HCT116 (cell line): ENCODE measurements at regions not wholly inside any gene's neighbourhood (a gene's known extent, or its start where the extent isn't known, plus 50 kb on each side); places are given as distances from the start of the nearest gene placed in this dataset.

ENCODE experiments used
- ATAC-seq: fragments of 200-7000 bp; cut with Tn5 transposase; 2 replicates; pipeline ENCODE4 v1.9.1; 2020; ENCODE audit warnings: mild to moderate bottlenecking, moderate library complexity
- BruUV-seq: library from RNA; stranded (reverse); fragments of 400-500 nt; replicated peaks from 2 replicates; lab custom pipeline; 2021; lab: Mats Ljungman, UMichigan
- CTCF ChIA-PET: fragments of 300-600 bp; sonication (Branson Sonifier 250); formaldehyde crosslinking; loops from one replicate; lab custom pipeline; 2021; ENCODE audit warnings: antibody characterized with exemption; lab: Charles Lee
- POLR2A ChIA-PET: fragments of 300-600, 350-600 bp; sonication (Branson Sonifier 250); formaldehyde crosslinking; loops from one replicate; lab custom pipeline; 2021; ENCODE audit warnings: antibody characterized with exemption; lab: Charles Lee
- RAD21 ChIA-PET, 2 experiments: fragments of 300-600 bp; sonication (Branson Sonifier 250); formaldehyde crosslinking; loops; one replicate each; lab custom pipeline; 2023; ENCODE audit warnings: low total read pairs in 2 of 2; ENCODE audit not compliant: uncharacterized antibody in 2 of 2, unreplicated experiment in 2 of 2, low non-redundant PET in 1 of 2; lab: Charles Lee
- DNase-seq: peaks from one replicate; pipeline ENCODE4 v3.0.0-alpha.2; 2010; ENCODE audit warnings: low read depth, low spot score
- H2AFZ ChIP-seq: fragments of 200-600 bp; shearing (Covaris generic), sonication (generic); 2 replicates; pipeline ENCODE4 v1.6.1; 2017; ENCODE audit warnings: low read depth, mixed run types, mixed read lengths, antibody characterized with exemption, low read length; ENCODE audit not compliant: poor library complexity, severe bottlenecking
- H3K27ac ChIP-seq: 2 replicates; pipeline ENCODE4 v1.5.1; 2012; ENCODE audit warnings: low read depth, low read length
- H3K27me3 ChIP-seq: fragments of 200-600 bp; sonication (generic); 2 replicates; pipeline ENCODE4 v1.6.1; 2016; ENCODE audit warnings: mixed run types, low read length, mixed read lengths; ENCODE audit not compliant: insufficient read depth
- H3K36me3 ChIP-seq, 2 experiments: fragments of 200-500 bp in 1 of 2; fragments of 200-600 bp in 1 of 2; sonication (Bioruptor generic) in 1 of 2; sonication (generic) in 1 of 2; 2 replicates each; pipeline versions ENCODE4 v1.5.1 to v1.6.1; 2014 to 2016; ENCODE audit warnings: low read length in 2 of 2, inconsistent platforms in 1 of 2, mixed read lengths in 1 of 2, mixed run types in 1 of 2; ENCODE audit not compliant: insufficient read depth in 2 of 2, control insufficient read depth in 1 of 2
- H3K4me1 ChIP-seq, 2 experiments: fragments of 200-600 bp in 1 of 2; sonication (generic) in 1 of 2; 2 replicates each; pipeline versions ENCODE4 v1.5.1 to v1.6.1; 2012 to 2017; ENCODE audit warnings: low read length in 2 of 2, inconsistent platforms in 1 of 2, mild to moderate bottlenecking in 1 of 2, mixed read lengths in 1 of 2, mixed run types in 1 of 2, moderate library complexity in 1 of 2; ENCODE audit not compliant: insufficient read depth in 2 of 2, control insufficient read depth in 1 of 2
- H3K4me2 ChIP-seq: fragments of 200-600 bp; sonication (generic); 2 replicates; pipeline ENCODE4 v1.6.1; 2017; ENCODE audit warnings: mixed run types, low read length, mixed read lengths
- H3K4me3 ChIP-seq, 2 experiments: fragments of 200-600 bp in 1 of 2; sonication (generic) in 1 of 2; replicated peaks in 1 of 2; 2 replicates each; pipeline ENCODE4 v1.5.1; 2011 to 2016; ENCODE audit warnings: low read length in 2 of 2, control low read depth in 1 of 2, low read depth in 1 of 2, mild to moderate bottlenecking in 1 of 2, mixed read lengths in 1 of 2, mixed run types in 1 of 2
- H3K79me2 ChIP-seq: fragments of 200-600 bp; sonication (generic); 2 replicates; pipeline ENCODE4 v1.6.1; 2017; ENCODE audit warnings: mild to moderate bottlenecking, mixed run types, low read length, moderate library complexity, mixed read lengths; ENCODE audit not compliant: insufficient read depth
- H3K9ac ChIP-seq: fragments of 200-600 bp; sonication (generic); 2 replicates; pipeline ENCODE4 v1.6.1; 2016; ENCODE audit warnings: low read length, mixed read lengths
- H3K9me2 ChIP-seq: fragments of 200-600 bp; sonication (generic), shearing (Covaris generic); 2 replicates; pipeline ENCODE4 v1.6.1; 2017; ENCODE audit warnings: mixed run types, mild to moderate bottlenecking, moderate library complexity; ENCODE audit not compliant: insufficient read depth
- H3K9me3 ChIP-seq, 2 experiments: fragments of 200-500 bp in 1 of 2; fragments of 200-600 bp in 1 of 2; sonication (Bioruptor generic) in 1 of 2; sonication (generic) in 1 of 2; 2 replicates each; pipeline ENCODE4 v1.6.1; 2014 to 2017; ENCODE audit warnings: low read length in 2 of 2, mixed read lengths in 2 of 2, inconsistent platforms in 1 of 2, low read depth in 1 of 2, mild to moderate bottlenecking in 1 of 2, mixed run types in 1 of 2, moderate library complexity in 1 of 2; ENCODE audit not compliant: control insufficient read depth in 1 of 2, insufficient read depth in 1 of 2
- H4K20me1 ChIP-seq: fragments of 200-600 bp; sonication (generic), shearing (Covaris generic); 2 replicates; pipeline ENCODE4 v1.6.1; 2017; ENCODE audit warnings: mixed run types, mild to moderate bottlenecking, moderate library complexity; ENCODE audit not compliant: insufficient read depth
- CEBPB ChIP-seq: IDR thresholded peaks from 2 replicates; pipeline ENCODE4 v1.6.1; 2012; ENCODE audit warnings: low read depth
- EGR1 ChIP-seq: IDR thresholded peaks from 2 replicates; pipeline ENCODE4 v1.6.1; 2012; ENCODE audit warnings: low read depth
- EZH2phosphoT487 ChIP-seq: fragments of 200-600 bp; IDR thresholded peaks from 2 replicates; pipeline ENCODE4 v1.6.1; 2018; ENCODE audit warnings: antibody characterized with exemption, borderline replicate concordance
- JUND ChIP-seq: IDR thresholded peaks from 2 replicates; pipeline ENCODE4 v1.6.1; 2012
- POLR2AphosphoS5 ChIP-seq: IDR thresholded peaks from 2 replicates; pipeline ENCODE4 v1.6.1; 2011; ENCODE audit warnings: mild to moderate bottlenecking, low read depth, low read length, moderate library complexity
- RAD21 ChIP-seq: IDR thresholded peaks from 2 replicates; pipeline ENCODE4 v1.6.1; 2012; ENCODE audit warnings: low read depth, mild to moderate bottlenecking
- ZNF274 ChIP-seq: fragments of 200-500 bp; sonication (Bioruptor generic); IDR thresholded peaks from 2 replicates; pipeline ENCODE4 v1.6.1; 2014; ENCODE audit warnings: mild to moderate bottlenecking, low read depth, low read length, inconsistent platforms
- intact Hi-C: fragments of 100-400 bp; cut with micrococcal nuclease; formaldehyde crosslinking; loops from 2 replicates; pipeline ENCODE4 v1.10.0; 2022
- TF ChIP-seq, protein P1 (sequence below): IDR thresholded peaks from 2 replicates; pipeline ENCODE4 v1.6.1; 2012; ENCODE audit warnings: low read depth
- TF ChIP-seq, protein P2 (sequence below): IDR thresholded peaks from 2 replicates; pipeline ENCODE4 v1.6.1; 2012
- TF ChIP-seq, protein P3 (sequence below), 3 experiments: fragments of 200-600 bp in 1 of 3; sonication (generic) in 1 of 3; IDR thresholded peaks in 2 of 3; conservative IDR thresholded peaks in 1 of 3; 2 replicates each; pipeline ENCODE4 v1.5.1; 2012 to 2017; ENCODE audit warnings: low read depth in 2 of 3, low read length in 2 of 3, antibody characterized with exemption in 1 of 3, borderline replicate concordance in 1 of 3, control low read depth in 1 of 3, mild to moderate bottlenecking in 1 of 3, mixed read lengths in 1 of 3, mixed run types in 1 of 3, moderate library complexity in 1 of 3; ENCODE audit not compliant: insufficient read depth in 1 of 3

DNA sequence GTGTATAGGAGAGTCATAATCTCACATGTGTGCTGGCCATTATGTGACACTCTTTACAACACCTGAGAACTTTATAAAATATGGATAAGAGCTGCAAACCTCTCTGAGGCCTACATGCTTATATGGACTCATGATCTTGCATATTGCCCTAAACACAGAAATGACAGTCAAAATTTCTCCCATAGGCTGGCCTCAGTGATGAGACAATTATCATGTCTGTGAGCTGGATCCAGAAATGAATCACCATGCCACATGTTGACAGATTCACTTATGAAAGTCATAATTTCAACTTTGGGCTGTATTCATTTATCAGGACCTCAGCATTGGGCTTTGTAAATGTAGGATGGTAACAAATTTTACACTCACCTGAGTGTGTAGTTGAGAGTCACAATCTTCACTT, 948.8 kb upstream of the TSPY4 start:
- H3K9ac ChIP-seq, result no peak overlapping the region
- intact Hi-C loops, result no loop called here
- H3K27me3 ChIP-seq, result no peaks in the 10 kb centered on the region
- no peaks in the 10 kb centered on the region for H3K4me1 ChIP-seq
- BruUV-seq, result no TSS peak
- H3K79me2 ChIP-seq, result no peaks in the 10 kb centered on the region
- no peak overlapping the region for H3K4me2 ChIP-seq
- ChIA-PET RAD21 (no interaction called here), CTCF (no interaction called here), POLR2A (no interaction called here)
- H3K4me3 ChIP-seq, result no peak overlapping the region
- TF ChIP-seq EGR1 (no peak), RAD21 (no peak), ZNF274 (no peak)
- TF ChIP-seq, protein P1, sequence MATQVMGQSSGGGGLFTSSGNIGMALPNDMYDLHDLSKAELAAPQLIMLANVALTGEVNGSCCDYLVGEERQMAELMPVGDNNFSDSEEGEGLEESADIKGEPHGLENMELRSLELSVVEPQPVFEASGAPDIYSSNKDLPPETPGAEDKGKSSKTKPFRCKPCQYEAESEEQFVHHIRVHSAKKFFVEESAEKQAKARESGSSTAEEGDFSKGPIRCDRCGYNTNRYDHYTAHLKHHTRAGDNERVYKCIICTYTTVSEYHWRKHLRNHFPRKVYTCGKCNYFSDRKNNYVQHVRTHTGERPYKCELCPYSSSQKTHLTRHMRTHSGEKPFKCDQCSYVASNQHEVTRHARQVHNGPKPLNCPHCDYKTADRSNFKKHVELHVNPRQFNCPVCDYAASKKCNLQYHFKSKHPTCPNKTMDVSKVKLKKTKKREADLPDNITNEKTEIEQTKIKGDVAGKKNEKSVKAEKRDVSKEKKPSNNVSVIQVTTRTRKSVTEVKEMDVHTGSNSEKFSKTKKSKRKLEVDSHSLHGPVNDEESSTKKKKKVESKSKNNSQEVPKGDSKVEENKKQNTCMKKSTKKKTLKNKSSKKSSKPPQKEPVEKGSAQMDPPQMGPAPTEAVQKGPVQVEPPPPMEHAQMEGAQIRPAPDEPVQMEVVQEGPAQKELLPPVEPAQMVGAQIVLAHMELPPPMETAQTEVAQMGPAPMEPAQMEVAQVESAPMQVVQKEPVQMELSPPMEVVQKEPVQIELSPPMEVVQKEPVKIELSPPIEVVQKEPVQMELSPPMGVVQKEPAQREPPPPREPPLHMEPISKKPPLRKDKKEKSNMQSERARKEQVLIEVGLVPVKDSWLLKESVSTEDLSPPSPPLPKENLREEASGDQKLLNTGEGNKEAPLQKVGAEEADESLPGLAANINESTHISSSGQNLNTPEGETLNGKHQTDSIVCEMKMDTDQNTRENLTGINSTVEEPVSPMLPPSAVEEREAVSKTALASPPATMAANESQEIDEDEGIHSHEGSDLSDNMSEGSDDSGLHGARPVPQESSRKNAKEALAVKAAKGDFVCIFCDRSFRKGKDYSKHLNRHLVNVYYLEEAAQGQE, result no peak
- no peaks in the 10 kb centered on the region for H4K20me1 ChIP-seq
- no peak overlapping the region for H3K27ac ChIP-seq
- H3K9me3 ChIP-seq, result no peaks in the 10 kb centered on the region
- no peaks in the 10 kb centered on the region for H3K9me2 ChIP-seq
- DNase-seq (no peak), ATAC-seq (no peak)
- no peak overlapping the region for H2AFZ ChIP-seq
- no peaks in the 10 kb centered on the region for H3K36me3 ChIP-seq

DNA sequence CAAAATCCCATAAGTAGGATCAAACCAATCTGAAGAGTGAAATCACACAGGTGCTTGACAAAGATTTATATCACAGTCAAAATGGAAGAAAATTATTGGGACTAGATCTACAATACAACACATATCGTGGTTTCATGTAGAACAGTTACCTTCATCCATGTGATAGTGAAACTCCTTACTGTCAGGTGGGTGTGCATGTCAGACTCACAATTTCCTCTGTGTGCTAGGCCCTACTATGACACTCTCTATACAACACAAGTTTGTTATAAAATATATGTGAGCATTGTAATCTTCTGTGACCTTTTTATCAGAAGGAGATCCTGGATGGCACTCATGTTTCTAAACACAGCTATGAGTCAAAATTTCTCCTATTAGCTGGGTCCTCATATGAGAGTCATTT, 947.0 kb upstream of the TSPY4 start:
- Histone ChIP-seq H3K9me2 (no peaks in the 10 kb centered on the region), H3K79me2 (no peaks in the 10 kb centered on the region), H3K4me1 (no peaks in the 10 kb centered on the region), H3K4me2 (no peak overlapping the region), H3K27ac (no peak overlapping the region), H3K36me3 (no peaks in the 10 kb centered on the region), H2AFZ (no peak overlapping the region), H3K4me3 (no peak overlapping the region), H3K9ac (no peak overlapping the region), H4K20me1 (no peaks in the 10 kb centered on the region), H3K9me3 (no peaks in the 10 kb centered on the region), H3K27me3 (no peaks in the 10 kb centered on the region)
- ChIA-PET POLR2A (no interaction called here), RAD21 (no interaction called here), CTCF (no interaction called here)
- no peak for ATAC-seq
- intact Hi-C loops, result no loop called here
- no peak for DNase-seq
- BruUV-seq, result no TSS peak
- TF ChIP-seq, protein P1, result no peak
- TF ChIP-seq POLR2AphosphoS5 (no peak), JUND (no peak), RAD21 (no peak), EGR1 (no peak), EZH2phosphoT487 (no peak), ZNF274 (no peak), CEBPB (no peak)
- TF ChIP-seq, protein P2, sequence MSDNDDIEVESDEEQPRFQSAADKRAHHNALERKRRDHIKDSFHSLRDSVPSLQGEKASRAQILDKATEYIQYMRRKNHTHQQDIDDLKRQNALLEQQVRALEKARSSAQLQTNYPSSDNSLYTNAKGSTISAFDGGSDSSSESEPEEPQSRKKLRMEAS, result no peak
- TF ChIP-seq, protein P3, sequence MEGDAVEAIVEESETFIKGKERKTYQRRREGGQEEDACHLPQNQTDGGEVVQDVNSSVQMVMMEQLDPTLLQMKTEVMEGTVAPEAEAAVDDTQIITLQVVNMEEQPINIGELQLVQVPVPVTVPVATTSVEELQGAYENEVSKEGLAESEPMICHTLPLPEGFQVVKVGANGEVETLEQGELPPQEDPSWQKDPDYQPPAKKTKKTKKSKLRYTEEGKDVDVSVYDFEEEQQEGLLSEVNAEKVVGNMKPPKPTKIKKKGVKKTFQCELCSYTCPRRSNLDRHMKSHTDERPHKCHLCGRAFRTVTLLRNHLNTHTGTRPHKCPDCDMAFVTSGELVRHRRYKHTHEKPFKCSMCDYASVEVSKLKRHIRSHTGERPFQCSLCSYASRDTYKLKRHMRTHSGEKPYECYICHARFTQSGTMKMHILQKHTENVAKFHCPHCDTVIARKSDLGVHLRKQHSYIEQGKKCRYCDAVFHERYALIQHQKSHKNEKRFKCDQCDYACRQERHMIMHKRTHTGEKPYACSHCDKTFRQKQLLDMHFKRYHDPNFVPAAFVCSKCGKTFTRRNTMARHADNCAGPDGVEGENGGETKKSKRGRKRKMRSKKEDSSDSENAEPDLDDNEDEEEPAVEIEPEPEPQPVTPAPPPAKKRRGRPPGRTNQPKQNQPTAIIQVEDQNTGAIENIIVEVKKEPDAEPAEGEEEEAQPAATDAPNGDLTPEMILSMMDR (IDR thresholded peaks at IDR 0.05 in 2 of 3, conservative IDR thresholded peaks at IDR 0.05 in 1 of 3; ENCODE audit: borderline replicate concordance in 1 of 3, insufficient read depth in 1 of 3, low read depth in 2 of 3, low read length in 2 of 3), result no peak
